ENCODE measurements at regions not wholly inside any gene's neighbourhood (a gene's known extent, or its start where the extent isn't known, plus 50 kb on each side); places are given as distances from the start of the nearest gene placed in this dataset.

GRCh38 chr3:102643546-102643945, 208.7 kb downstream of the ZPLD1 start:
- H2AK5ac ChIP-seq (ENCODE audit: insufficient read length, low read length), result no peak overlapping the region
- H3K27ac ChIP-seq (ENCODE audit: insufficient read length, low read depth, low read length), result no peak overlapping the region
- H4K20me1 ChIP-seq (ENCODE audit: control insufficient read depth, insufficient read depth, insufficient read length), result no peaks in the 10 kb centered on the region
- H2BK120ac ChIP-seq (ENCODE audit: low read depth, low read length, poor library complexity, severe bottlenecking), result no peak overlapping the region
- H2BK5ac ChIP-seq (ENCODE audit: insufficient read length, low read length), result no peak overlapping the region
- no peak overlapping the region for H4K91ac ChIP-seq (ENCODE audit: insufficient read length, low read depth, low read length)
- no peak overlapping the region for H2AFZ ChIP-seq (ENCODE audit: low read length)
- no peak overlapping the region for H3T11ph ChIP-seq (ENCODE audit: low read length)
- WGBS (ENCODE audit: extremely low coverage, insufficient read length, low lambda C conversion rate), result no CpG with 5 or more reads among the region's 4 CpGs
- H4K8ac ChIP-seq (replicated peaks; ENCODE audit: insufficient read length, low read depth, low read length), result no peak overlapping the region
- no peak overlapping the region for H2BK15ac ChIP-seq (ENCODE audit: low read depth, low read length)
- H3K79me1 ChIP-seq (ENCODE audit: insufficient read depth, low read depth, low read length, poor library complexity, severe bottlenecking), result no peaks in the 10 kb centered on the region
- H3K23ac ChIP-seq (ENCODE audit: insufficient read length, low read depth, low read length), result no peak overlapping the region
- H3K27me3 Mint-ChIP-seq (ENCODE audit: low read depth), result no peaks in the 10 kb centered on the region
- H3K27ac Mint-ChIP-seq, result no peak overlapping the region
- no peaks in the 10 kb centered on the region; a peak in 1 of 5 replicates for H3K9me3 Mint-ChIP-seq
- H3K27me3 ChIP-seq (ENCODE audit: insufficient read depth, low read length), result no peaks in the 10 kb centered on the region
- H3K9ac ChIP-seq (ENCODE audit: extremely low read depth, insufficient read length, low read length), result no peak overlapping the region
- H4K5ac ChIP-seq (ENCODE audit: insufficient read length, low read depth, low read length), result no peak overlapping the region
- no peak overlapping the region for H2BK20ac ChIP-seq (ENCODE audit: low read depth, low read length, poor library complexity, severe bottlenecking)
- H3K14ac ChIP-seq (ENCODE audit: insufficient read depth, low read length), result no peak overlapping the region
- H3K4ac ChIP-seq (ENCODE audit: low read depth, low read length), result no peak overlapping the region
- H3K9me3 ChIP-seq (ENCODE audit: control insufficient read depth, low read depth, low read length), result no peaks in the 10 kb centered on the region
- H3K4me3 Mint-ChIP-seq, result no peak overlapping the region
- no peak overlapping the region for H2BK12ac ChIP-seq (ENCODE audit: insufficient read length, low read depth, low read length)
- no peaks in the 10 kb centered on the region for H3K79me2 ChIP-seq (ENCODE audit: insufficient read depth, low read length)
- no peak overlapping the region for H3K56ac ChIP-seq (ENCODE audit: insufficient read length, low read depth, low read length)
- no peaks in the 10 kb centered on the region for H3K4me1 Mint-ChIP-seq
- H3K4me1 ChIP-seq (ENCODE audit: insufficient read depth, low read length), result no peaks in the 10 kb centered on the region
- TF ChIP-seq, protein P1, sequence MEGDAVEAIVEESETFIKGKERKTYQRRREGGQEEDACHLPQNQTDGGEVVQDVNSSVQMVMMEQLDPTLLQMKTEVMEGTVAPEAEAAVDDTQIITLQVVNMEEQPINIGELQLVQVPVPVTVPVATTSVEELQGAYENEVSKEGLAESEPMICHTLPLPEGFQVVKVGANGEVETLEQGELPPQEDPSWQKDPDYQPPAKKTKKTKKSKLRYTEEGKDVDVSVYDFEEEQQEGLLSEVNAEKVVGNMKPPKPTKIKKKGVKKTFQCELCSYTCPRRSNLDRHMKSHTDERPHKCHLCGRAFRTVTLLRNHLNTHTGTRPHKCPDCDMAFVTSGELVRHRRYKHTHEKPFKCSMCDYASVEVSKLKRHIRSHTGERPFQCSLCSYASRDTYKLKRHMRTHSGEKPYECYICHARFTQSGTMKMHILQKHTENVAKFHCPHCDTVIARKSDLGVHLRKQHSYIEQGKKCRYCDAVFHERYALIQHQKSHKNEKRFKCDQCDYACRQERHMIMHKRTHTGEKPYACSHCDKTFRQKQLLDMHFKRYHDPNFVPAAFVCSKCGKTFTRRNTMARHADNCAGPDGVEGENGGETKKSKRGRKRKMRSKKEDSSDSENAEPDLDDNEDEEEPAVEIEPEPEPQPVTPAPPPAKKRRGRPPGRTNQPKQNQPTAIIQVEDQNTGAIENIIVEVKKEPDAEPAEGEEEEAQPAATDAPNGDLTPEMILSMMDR (conservative IDR thresholded peaks at IDR 0.05), result no peak
- DNase-seq, result no peak
- no peaks in the 10 kb centered on the region for H3K23me2 ChIP-seq (ENCODE audit: insufficient read length, low read depth, low read length, poor library complexity, severe bottlenecking)
- H3K36me3 Mint-ChIP-seq (ENCODE audit: insufficient read depth in 1 of 3, low read depth in 3 of 3), result no peaks in the 10 kb centered on the region
- H3K4me2 ChIP-seq (ENCODE audit: insufficient read depth, insufficient read length, low read length), result no peak overlapping the region
- H3K18ac ChIP-seq (ENCODE audit: insufficient read length, low read depth, low read length), result no peak overlapping the region
